GM18502 (cell line): ENCODE measurements at regions not wholly inside any gene's neighbourhood (a gene's known extent, or its start where the extent isn't known, plus 50 kb on each side); places are given as distances from the start of the nearest gene placed in this dataset.

ENCODE experiments used
- ATAC-seq: cut with Tn5 transposase; IDR thresholded peaks from one replicate; pipeline ENCODE4 v1.9.1; 2021; ENCODE audit warnings: mild to moderate bottlenecking; ENCODE audit not compliant: unreplicated experiment, poor library complexity

DNA sequence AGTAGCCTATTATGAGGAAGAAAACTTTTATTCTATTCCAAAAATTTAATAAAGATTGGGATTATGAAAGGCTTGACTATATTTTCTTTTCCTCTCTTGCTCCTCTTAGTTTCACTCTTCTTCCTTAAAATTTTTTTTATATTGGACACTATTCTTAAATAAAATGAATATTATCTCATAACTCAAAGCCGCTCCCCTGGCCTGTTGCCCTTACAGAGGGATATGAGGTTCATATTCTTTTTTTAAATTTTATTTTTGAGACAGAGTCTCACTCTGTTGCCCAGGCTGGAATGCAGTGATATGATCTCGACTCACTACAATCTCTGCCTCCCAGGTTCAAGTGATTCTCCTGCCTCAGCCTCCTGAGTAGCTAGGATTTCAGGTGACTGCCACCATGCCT is 106.8 kb upstream of the MPDZ start:
- no peak for ATAC-seq

- ATAC-seq: no peak
Observed at GRCh38 chr9:13383855-13384254, 104.4 kb upstream of the MPDZ start.

GRCh38 chr9:13383216-13383615 is 103.7 kb upstream of the MPDZ start:
- no peak for ATAC-seq

GRCh38 chr9:13382595-13382994 is 103.1 kb upstream of the MPDZ start:
- no peak for ATAC-seq

DNA sequence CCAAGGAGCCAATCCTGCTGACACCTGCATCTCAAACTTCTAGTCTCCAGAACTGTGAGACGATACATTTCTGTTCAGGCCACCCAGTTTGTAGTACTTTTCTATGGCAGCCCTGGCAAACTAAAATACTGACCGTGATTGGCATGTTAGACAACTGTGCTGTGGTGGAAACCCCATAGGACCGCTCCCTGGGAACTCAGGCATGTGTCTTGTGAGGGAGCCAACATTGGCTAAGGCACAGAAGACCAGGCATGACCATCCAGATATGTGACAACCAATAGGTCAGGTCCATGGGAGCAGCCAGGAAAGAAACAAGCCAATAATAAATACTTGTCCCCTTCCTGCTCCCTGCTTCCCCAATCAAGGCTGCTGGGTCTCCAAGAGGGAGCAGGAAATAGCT is 101.4 kb upstream of the MPDZ start:
- no peak for ATAC-seq

DNA sequence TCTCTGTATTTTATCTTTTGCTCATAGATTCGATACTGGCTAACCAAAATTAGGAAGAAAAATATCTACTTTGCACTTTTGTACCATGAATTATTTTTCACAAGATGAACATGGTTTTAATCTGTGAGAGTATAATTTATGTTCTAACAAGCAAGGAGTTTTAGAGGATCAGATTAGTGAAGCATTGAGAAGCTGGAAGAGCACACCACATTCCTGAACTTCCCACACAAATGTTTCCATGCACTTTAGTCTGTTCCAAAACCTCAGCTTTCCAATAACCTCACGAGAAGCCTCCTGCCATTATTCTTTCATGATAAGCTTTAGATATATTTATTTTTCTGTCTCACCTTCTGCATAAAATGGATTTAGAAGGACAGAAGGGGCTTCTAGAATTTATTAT is 98.7 kb upstream of the MPDZ start:
- no peak for ATAC-seq

DNA sequence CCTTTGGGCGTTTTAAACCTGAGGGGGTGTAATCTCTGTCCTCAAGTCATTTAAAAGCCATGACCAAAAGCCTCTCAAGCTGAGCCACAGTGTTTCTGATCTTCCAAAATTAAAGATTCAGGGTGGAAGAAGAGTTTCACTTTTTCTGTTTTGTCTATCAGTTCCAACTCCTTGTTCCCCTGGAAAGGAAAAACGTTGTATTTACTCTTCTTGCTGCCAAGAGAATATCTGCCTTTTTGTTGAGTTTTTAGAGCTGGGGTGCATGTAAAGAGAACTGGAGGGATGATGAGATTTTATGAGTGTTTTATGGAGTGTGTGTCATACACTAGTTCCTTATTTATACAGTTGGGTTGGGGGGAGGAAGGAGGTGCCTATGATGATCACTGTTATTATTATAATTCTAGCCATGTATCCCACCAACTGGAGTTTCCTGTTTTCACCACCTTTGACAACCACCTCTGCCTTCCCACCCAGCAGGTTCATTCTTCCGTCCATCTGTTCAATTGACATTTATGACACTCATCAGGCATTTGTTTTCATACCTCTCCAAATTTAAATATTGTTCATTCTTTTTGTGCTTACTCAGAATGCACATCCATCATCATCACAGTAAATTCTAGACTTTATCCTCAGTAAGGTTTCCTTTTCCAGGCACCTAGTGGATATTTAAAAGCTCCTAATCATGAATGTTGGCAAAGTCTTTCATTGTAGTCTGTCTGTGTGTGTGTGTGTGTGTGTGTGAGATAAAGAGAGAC is 97.9 kb upstream of the MPDZ start:
- no peak for ATAC-seq

DNA sequence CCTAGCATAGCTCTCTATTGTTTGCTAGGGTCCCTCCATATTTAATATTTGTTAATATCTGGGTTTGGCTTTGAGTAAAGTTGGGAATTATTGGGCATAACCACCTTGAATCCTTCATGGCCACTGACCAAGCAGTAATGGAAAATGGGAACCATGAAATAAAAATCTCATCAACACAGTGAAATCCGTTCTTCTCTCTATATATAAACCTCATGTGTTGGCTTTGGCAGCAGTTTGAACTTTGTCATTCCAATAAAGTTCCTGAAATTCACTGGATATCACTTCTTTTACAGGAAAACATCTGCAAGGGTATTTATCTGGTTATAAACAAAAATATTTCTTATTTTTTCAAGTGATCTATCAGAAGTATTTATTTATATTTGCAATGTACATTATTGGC is 93.0 kb upstream of the MPDZ start:
- ATAC-seq: no peak

DNA sequence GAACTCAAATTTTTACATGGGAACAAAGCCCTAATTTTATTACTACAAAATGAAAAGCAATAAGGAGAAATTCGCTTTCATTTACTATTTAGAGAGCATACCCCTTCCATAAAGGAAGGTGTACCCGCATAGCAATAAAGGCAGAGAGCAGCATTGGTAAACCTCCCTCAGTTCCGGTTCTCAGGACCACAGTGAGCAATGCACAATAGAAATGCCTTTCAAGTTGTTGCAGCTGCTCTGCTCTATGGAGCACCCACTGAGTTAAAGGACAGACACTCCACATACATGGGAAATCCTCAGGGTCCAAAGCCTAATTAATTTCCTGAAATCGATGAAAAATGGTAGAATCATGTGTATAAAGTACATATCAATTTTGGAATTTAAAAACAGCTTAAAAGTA is 89.9 kb upstream of the MPDZ start:
- ATAC-seq: no peak

DNA sequence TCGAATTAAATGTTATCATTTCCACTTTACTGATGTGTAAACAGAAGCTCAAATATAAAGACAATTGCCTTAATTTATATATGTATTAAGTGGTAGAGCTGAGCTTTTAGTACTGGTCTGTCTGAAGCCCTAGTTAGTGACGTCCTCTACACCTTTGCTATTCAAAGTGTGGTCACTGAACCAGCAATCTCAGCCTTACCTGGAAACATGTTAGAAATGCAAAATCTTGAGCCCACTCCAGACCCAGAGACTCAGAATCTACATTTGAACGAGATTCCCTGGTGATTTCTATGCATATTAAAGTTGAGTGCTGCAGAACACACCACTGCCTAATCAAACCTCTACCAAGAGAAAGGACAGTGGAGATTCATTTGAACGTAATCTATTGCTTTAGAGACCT is 88.3 kb upstream of the MPDZ start:
- ATAC-seq: no peak

DNA sequence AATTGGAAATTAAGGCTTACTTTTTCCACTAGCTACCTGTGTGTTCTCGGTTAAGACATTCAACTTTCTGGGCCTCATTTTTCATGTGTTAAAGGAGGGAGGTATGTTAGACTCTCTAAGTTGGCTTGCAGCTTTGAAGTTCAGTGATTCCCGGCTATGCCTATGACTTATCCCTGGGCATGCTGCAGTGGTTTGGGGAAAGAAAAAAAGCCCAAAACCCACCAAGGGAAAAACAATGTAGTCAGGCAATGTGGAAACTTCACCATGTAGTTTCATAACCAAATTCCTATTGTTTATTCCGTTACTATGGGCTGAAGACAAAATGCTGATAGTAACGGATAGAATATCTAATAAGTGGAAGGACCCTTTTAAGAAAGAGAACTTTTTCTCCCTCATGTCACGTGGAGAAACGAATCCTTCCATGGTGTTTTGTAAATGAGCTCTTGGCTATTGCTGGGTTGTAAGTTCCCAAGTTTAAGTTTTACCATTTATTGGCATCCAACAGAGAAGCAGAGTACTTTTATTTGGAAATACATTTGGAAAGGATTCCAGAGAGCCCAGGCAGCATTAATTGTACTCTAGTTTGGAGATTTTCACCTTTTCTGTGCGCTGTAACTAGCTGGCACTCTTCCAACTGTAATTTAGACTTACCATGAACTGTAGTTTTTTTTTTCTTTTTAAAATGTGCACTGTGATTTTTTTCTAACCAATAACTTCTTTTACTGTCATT is 84.9 kb upstream of the MPDZ start:
- no peak for ATAC-seq

DNA sequence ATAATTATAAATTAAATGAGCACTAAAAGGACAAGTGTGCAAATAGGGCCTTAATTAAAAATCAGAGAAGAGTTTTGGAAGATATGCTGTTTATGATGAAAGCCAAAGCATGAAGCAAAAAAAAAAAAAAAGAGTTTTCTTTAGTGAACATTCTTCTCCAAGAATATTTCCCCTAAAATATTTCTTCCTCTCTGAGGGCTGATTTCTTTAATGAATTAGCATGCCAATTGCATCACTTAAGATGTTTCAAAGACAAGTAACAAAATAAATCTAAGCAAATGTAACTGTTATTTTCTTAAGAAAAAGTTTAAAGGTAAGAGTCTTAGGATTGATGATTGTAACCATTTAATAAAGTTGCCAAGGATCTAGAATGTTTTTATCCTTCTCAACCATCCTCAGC is 81.6 kb upstream of the MPDZ start:
- no peak for ATAC-seq

- ATAC-seq: no peak
Observed at GRCh38 chr9:13360188-13360587, 80.7 kb upstream of the MPDZ start.

GRCh38 chr9:13358128-13358527 is 78.6 kb upstream of the MPDZ start:
- ATAC-seq: no peak

GRCh38 chr9:13354733-13355132 is 75.2 kb upstream of the MPDZ start:
- no peak for ATAC-seq

GRCh38 chr9:13352451-13352979 is 73.0 kb upstream of the MPDZ start:
- ATAC-seq: no peak

- no peak for ATAC-seq
Observed at GRCh38 chr9:13351778-13352386, 72.4 kb upstream of the MPDZ start.

DNA sequence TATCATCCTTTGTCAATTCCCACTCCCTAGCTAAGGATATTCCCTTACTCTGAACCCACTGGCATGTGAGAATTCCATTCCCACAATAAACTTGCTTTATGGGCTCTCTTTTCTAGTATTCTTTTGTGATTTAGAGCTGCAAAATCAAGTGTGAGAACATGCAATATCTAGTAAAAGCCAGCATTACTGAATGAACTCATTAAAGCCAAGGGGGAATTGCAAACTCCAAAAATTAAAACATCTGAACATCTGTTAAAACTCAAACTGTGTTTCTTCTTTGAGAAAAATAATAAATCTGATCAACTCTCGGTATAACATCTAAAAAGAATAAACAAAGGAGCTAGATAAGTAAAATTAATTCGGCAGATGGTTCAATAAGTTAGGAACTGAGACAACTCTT is 53.1 kb upstream of the MPDZ start:
- no peak for ATAC-seq

- ATAC-seq: no peak
Observed at GRCh38 chr9:13331320-13331719, 51.8 kb upstream of the MPDZ start.

- ATAC-seq: no peak
Observed at GRCh38 chr9:13330396-13331004, 51.0 kb upstream of the MPDZ start.
